H9 (cell line): ENCODE measurements at regions not wholly inside any gene's neighbourhood (a gene's known extent, or its start where the extent isn't known, plus 50 kb on each side); places are given as distances from the start of the nearest gene placed in this dataset.

Experiments
- DNase-seq: peaks from one replicate; pipeline ENCODE4 v3.0.0-alpha.2; 2017
- H2AFZ ChIP-seq: one replicate; pipeline ENCODE4 v1.6.1; 2013; ENCODE audit warnings: mild to moderate bottlenecking, low read length, control low read depth, moderate library complexity
- H2AK5ac ChIP-seq: 2 replicates; pipeline ENCODE4 v1.6.1; 2013; ENCODE audit warnings: low read length, control low read depth, mixed read lengths; ENCODE audit not compliant: insufficient read length
- H2BK120ac ChIP-seq: one replicate; pipeline ENCODE4 v1.6.1; 2013; ENCODE audit warnings: low read depth, mild to moderate bottlenecking, low read length, control low read depth, inconsistent platforms; ENCODE audit not compliant: poor library complexity, severe bottlenecking
- H2BK12ac ChIP-seq: 2 replicates; pipeline ENCODE4 v1.6.1; 2013; ENCODE audit warnings: low read length, control low read depth, mixed read lengths, low read depth; ENCODE audit not compliant: insufficient read length
- H2BK15ac ChIP-seq: 2 replicates; pipeline ENCODE4 v1.6.1; 2013; ENCODE audit warnings: low read depth, low read length, control low read depth
- H2BK20ac ChIP-seq: one replicate; pipeline ENCODE4 v1.6.1; 2013; ENCODE audit warnings: low read depth, mild to moderate bottlenecking, low read length, control low read depth, inconsistent platforms; ENCODE audit not compliant: poor library complexity, severe bottlenecking
- H2BK5ac ChIP-seq: 2 replicates; pipeline ENCODE4 v1.6.1; 2013; ENCODE audit warnings: low read length, control low read depth, mixed read lengths; ENCODE audit not compliant: insufficient read length
- H3K14ac ChIP-seq: 2 replicates; pipeline ENCODE4 v1.6.1; 2013; ENCODE audit warnings: low read length, control low read depth; ENCODE audit not compliant: insufficient read depth
- H3K18ac ChIP-seq: 2 replicates; pipeline ENCODE4 v1.6.1; 2013; ENCODE audit warnings: low read depth, mild to moderate bottlenecking, mixed read lengths, low read length, control low read depth; ENCODE audit not compliant: insufficient read length
- H3K23ac ChIP-seq: 2 replicates; pipeline ENCODE4 v1.6.1; 2013; ENCODE audit warnings: low read length, control low read depth, mixed read lengths, low read depth; ENCODE audit not compliant: insufficient read length
- H3K23me2 ChIP-seq: 2 replicates; pipeline ENCODE4 v1.6.1; 2013; ENCODE audit warnings: low read depth, mild to moderate bottlenecking, mixed read lengths, low read length, control low read depth; ENCODE audit not compliant: insufficient read length, poor library complexity, severe bottlenecking
- H3K27ac ChIP-seq: 2 replicates; pipeline ENCODE4 v1.5.1; 2013; ENCODE audit warnings: low read length, control low read depth, mixed read lengths, low read depth; ENCODE audit not compliant: insufficient read length
- H3K27me3 ChIP-seq: 2 replicates; pipeline ENCODE4 v1.6.1; 2013; ENCODE audit warnings: low read length, control low read depth, inconsistent platforms; ENCODE audit not compliant: insufficient read depth
- H3K4ac ChIP-seq: 2 replicates; pipeline ENCODE4 v1.6.1; 2013; ENCODE audit warnings: low read depth, mild to moderate bottlenecking, control low read depth, inconsistent platforms, low read length, moderate library complexity
- H3K4me1 ChIP-seq: 2 replicates; pipeline ENCODE4 v1.6.1; 2013; ENCODE audit warnings: low read length, control low read depth, inconsistent platforms; ENCODE audit not compliant: insufficient read depth
- H3K4me2 ChIP-seq: 2 replicates; pipeline ENCODE4 v1.6.1; 2013; ENCODE audit warnings: low read length, control low read depth, mixed read lengths; ENCODE audit not compliant: insufficient read length, insufficient read depth
- H3K56ac ChIP-seq: 2 replicates; pipeline ENCODE4 v1.6.1; 2013; ENCODE audit warnings: low read depth, mild to moderate bottlenecking, mixed read lengths, low read length, control low read depth; ENCODE audit not compliant: insufficient read length
- H3K79me1 ChIP-seq: 2 replicates; pipeline ENCODE4 v1.6.1; 2013; ENCODE audit warnings: low read depth, mild to moderate bottlenecking, moderate library complexity, low read length, control low read depth, inconsistent platforms; ENCODE audit not compliant: insufficient read depth, poor library complexity, severe bottlenecking
- H3K79me2 ChIP-seq: 2 replicates; pipeline ENCODE4 v1.6.1; 2013; ENCODE audit warnings: low read length, control low read depth, inconsistent platforms; ENCODE audit not compliant: insufficient read depth
- H3K9ac ChIP-seq: 2 replicates; pipeline ENCODE4 v1.6.1; 2013; ENCODE audit warnings: low read length, control low read depth, mixed read lengths; ENCODE audit not compliant: insufficient read length; ENCODE audit errors: extremely low read depth
- H3K9me3 ChIP-seq: one replicate; pipeline ENCODE4 v1.6.1; 2013; ENCODE audit warnings: low read depth, low read length, inconsistent platforms; ENCODE audit not compliant: control insufficient read depth
- H3T11ph ChIP-seq: one replicate; pipeline ENCODE4 v1.6.1; 2013; ENCODE audit warnings: mild to moderate bottlenecking, low read length, control low read depth, inconsistent platforms
- H4K20me1 ChIP-seq: one replicate; pipeline ENCODE4 v1.6.1; 2013; ENCODE audit not compliant: control insufficient read depth, insufficient read length, insufficient read depth
- H4K5ac ChIP-seq: 2 replicates; pipeline ENCODE4 v1.6.1; 2013; ENCODE audit warnings: low read depth, mild to moderate bottlenecking, mixed read lengths, low read length, control low read depth; ENCODE audit not compliant: insufficient read length
- H4K8ac ChIP-seq: replicated peaks from 2 replicates; pipeline ENCODE4 v1.6.1; 2013; ENCODE audit warnings: low read length, control low read depth, mixed read lengths, low read depth; ENCODE audit not compliant: insufficient read length
- H4K91ac ChIP-seq: 2 replicates; pipeline ENCODE4 v1.6.1; 2013; ENCODE audit warnings: low read depth, mild to moderate bottlenecking, moderate library complexity, mixed read lengths, low read length, control low read depth; ENCODE audit not compliant: insufficient read length
- H3K27ac Mint-ChIP-seq, 3 experiments: 2 replicates in 2 of 3; 3 replicates in 1 of 3; pipeline ENCODE4 v1.8.0; 2020 to 2021; ENCODE audit warnings: mixed read lengths in 3 of 3, mild to moderate bottlenecking in 1 of 3, moderate library complexity in 1 of 3
- H3K27me3 Mint-ChIP-seq: 2 replicates; pipeline ENCODE4 v1.8.0; 2021; ENCODE audit warnings: low read depth, mild to moderate bottlenecking, moderate library complexity, mixed read lengths
- H3K36me3 Mint-ChIP-seq, 3 experiments: 2 replicates in 2 of 3; 3 replicates in 1 of 3; pipeline ENCODE4 v1.8.0; 2020 to 2021; ENCODE audit warnings: low read depth in 3 of 3, mixed read lengths in 3 of 3; ENCODE audit not compliant: insufficient read depth in 1 of 3
- H3K4me1 Mint-ChIP-seq, 2 experiments: 2 replicates each; pipeline ENCODE4 v1.8.0; 2020; ENCODE audit warnings: mixed read lengths in 2 of 2
- H3K4me3 Mint-ChIP-seq, 2 experiments: 2 replicates in 1 of 2; 3 replicates in 1 of 2; pipeline ENCODE4 v1.8.0; 2020 to 2021; ENCODE audit warnings: mild to moderate bottlenecking in 2 of 2, mixed read lengths in 2 of 2, moderate library complexity in 1 of 2
- H3K9me3 Mint-ChIP-seq, 2 experiments: 2 replicates in 1 of 2; 3 replicates in 1 of 2; pipeline ENCODE4 v1.8.0; 2020; ENCODE audit warnings: mild to moderate bottlenecking in 2 of 2, mixed read lengths in 2 of 2, moderate library complexity in 1 of 2
- CTCF ChIP-seq: fragments of 200-600 bp; sonication (generic); conservative IDR thresholded peaks from 3 replicates; pipeline ENCODE4 v1.8.0; 2021; ENCODE audit warnings: antibody characterized with exemption, mild to moderate bottlenecking
- WGBS: extraction: QIAGEN DNeasy Blood & Tissue Kit; methylation state at CpG from one replicate; pipeline ENCODE4 v1.1.7; 2013; ENCODE audit warnings: missing lambda C conversion rate, low lambda C conversion rate, mixed read lengths; ENCODE audit not compliant: insufficient read length; ENCODE audit errors: extremely low coverage; 5-methylcytosine and 5-hydroxymethylcytosine counted together

- Histone ChIP-seq H2BK20ac (no peak overlapping the region), H3K9ac (no peak overlapping the region), H4K20me1 (no peaks in the 10 kb centered on the region), H4K5ac (no peak overlapping the region), H3K56ac (no peak overlapping the region), H3K23ac (no peak overlapping the region), H3K4ac (no peak overlapping the region), H3K14ac (no peak overlapping the region), H2BK15ac (no peak overlapping the region), H3K79me2 (no peaks in the 10 kb centered on the region), H3K79me1 (no peaks in the 10 kb centered on the region), H3K27me3 (no peaks in the 10 kb centered on the region), H3K4me1 (peaks cover 8% of the 10 kb centered on the region), H3K18ac (no peak overlapping the region), H3K23me2 (no peaks in the 10 kb centered on the region), H3K4me2 (no peak overlapping the region), H4K8ac (no peak overlapping the region), H2BK12ac (no peak overlapping the region), H2AK5ac (no peak overlapping the region), H2AFZ (no peak overlapping the region), H2BK120ac (no peak overlapping the region), H3K27ac (no peak overlapping the region), H2BK5ac (no peak overlapping the region), H3K9me3 (no peaks in the 10 kb centered on the region), H3T11ph (no peak overlapping the region), H4K91ac (no peak overlapping the region)
- no peak for TF ChIP-seq CTCF
- Mint-ChIP-seq H3K9me3 (no peaks in the 10 kb centered on the region), H3K4me3 (no peak overlapping the region), H3K27ac (peak overlapping the region in 2 of 3 experiments; percentile 27 to 78; a peak in 1 of 7 replicates), H3K4me1 (peaks cover 33% of the 10 kb centered on the region in 2 experiments), H3K36me3 (no peaks in the 10 kb centered on the region), H3K27me3 (no peaks in the 10 kb centered on the region; the same call in 1 of the 2 replicates)
- no CpG with 5 or more reads among the region's 7 CpGs for WGBS
- no peak for DNase-seq
These were observed 188.6 kb upstream of the FN1 start for GRCh38 chr2:215624423-215624829.
